ENCODE measurements at regions not wholly inside any gene's neighbourhood (a gene's known extent, or its start where the extent isn't known, plus 50 kb on each side); places are given as distances from the start of the nearest gene placed in this dataset.

DNA sequence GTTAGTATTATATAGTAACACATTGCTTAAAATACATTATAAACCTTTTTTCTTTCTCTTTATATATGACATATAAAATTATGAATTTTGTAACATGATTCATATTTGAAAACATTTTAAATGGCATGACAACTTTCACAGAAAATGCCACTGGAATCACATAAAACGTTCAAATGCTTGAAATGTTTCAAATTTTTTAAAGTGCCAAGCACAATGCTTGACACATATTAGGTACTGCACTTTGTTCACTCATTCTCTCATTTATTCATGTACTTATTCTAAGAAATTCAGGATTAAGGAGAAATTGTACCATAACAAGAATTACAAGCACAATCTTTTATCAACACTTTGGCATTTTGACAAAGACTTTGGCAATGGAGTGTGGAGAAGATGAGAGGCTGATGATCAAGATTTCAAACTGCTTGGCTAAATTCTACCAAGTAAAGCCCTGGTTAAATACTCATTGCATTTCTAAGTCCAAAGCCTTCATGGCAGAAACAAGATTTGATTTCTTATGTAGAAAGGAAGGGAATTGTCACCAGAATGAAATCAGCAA lies 232.2 kb downstream of the C12orf50 start:
- H3K4me3 Mint-ChIP-seq: no peak overlapping the region
- no peak for DNase-seq
- H3K9me3 Mint-ChIP-seq: no peaks in the 10 kb centered on the region
- no peaks in the 10 kb centered on the region for H3K36me3 Mint-ChIP-seq (ENCODE audit: low read depth)
- POLR2A ChIA-PET: no interaction called here
- H3K27me3 Mint-ChIP-seq: no peaks in the 10 kb centered on the region
- CTCF ChIA-PET: no interaction called here
- no peak overlapping the region for H3K27ac Mint-ChIP-seq
- no peaks in the 10 kb centered on the region for H3K4me1 Mint-ChIP-seq

DNA sequence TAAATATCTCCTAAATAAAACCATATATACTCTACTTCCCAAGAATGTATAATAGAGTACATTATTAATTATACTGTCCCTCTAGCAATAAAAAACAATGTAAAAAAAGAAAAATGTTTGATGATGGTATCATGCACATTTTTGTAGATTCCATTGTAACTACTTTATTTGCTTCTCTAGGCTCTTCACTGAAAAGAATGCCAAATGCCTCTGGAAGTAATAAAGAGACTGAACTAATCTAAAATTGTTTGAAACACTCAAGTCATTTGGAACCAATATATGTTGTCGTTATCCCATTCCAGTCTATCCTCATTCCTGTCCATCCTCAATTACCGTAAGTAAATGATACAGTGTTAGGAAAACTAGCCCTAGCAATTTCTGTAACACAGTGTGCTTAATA lies 233.6 kb downstream of the C12orf50 start:
- no peaks in the 10 kb centered on the region for H3K36me3 Mint-ChIP-seq (ENCODE audit: low read depth)
- no peak overlapping the region for H3K4me3 Mint-ChIP-seq
- DNase-seq: no peak
- H3K9me3 Mint-ChIP-seq: no peaks in the 10 kb centered on the region
- no peaks in the 10 kb centered on the region for H3K4me1 Mint-ChIP-seq
- CTCF ChIA-PET: no interaction called here
- H3K27ac Mint-ChIP-seq: no peak overlapping the region
- H3K27me3 Mint-ChIP-seq: no peaks in the 10 kb centered on the region
- POLR2A ChIA-PET: no interaction called here

DNA sequence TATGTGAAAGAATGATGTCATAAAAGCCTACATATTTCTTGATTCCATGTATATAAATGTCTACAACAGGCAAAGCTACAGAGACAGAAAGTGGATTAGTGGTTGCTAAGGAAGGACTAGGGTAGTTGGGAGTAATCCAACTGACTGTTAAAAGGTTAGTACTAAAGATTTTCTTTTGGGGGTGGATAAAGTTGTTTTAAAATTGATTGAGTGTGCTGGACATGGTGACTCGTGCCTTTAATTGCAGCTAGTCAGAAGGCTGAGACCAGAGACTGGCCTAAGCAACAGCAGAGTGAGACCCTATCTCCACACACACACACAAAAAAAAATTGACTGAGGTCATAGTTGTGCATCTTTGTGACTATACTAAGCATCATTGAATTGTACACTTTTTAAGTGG lies 234.3 kb downstream of the C12orf50 start:
- Mint-ChIP-seq H3K27me3 (no peaks in the 10 kb centered on the region), H3K36me3 (ENCODE audit: low read depth) (no peaks in the 10 kb centered on the region)

DNA sequence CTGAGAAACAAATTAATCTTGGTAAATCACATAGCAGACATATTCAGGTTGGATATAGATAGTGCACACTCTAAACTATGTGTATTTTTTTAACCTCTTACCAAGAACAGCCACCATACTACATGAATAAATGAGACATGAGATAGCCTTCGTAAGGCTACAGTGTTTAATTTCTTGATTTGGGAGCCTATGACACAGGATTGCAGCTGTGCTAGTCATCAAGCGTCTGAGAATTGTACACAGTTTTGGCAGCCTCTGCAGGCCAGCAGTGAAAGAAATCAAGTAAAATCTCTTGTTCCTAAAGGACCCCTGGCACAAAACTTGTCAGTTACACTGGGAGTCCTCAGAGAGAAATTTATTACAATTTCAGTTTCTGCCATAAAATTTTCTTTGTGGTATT lies 236.1 kb downstream of the C12orf50 start:
- ChIA-PET CTCF (no interaction called here), POLR2A (no interaction called here)
- H3K27ac Mint-ChIP-seq: no peak overlapping the region

More for the DNA sequence above, 234.3 kb downstream of the C12orf50 start:
- Mint-ChIP-seq H3K4me1 (no peaks in the 10 kb centered on the region), H3K9me3 (no peaks in the 10 kb centered on the region), H3K4me3 (no peak overlapping the region), H3K27ac (no peak overlapping the region)
- ChIA-PET CTCF (no interaction called here), POLR2A (no interaction called here)
- DNase-seq: no peak

DNA sequence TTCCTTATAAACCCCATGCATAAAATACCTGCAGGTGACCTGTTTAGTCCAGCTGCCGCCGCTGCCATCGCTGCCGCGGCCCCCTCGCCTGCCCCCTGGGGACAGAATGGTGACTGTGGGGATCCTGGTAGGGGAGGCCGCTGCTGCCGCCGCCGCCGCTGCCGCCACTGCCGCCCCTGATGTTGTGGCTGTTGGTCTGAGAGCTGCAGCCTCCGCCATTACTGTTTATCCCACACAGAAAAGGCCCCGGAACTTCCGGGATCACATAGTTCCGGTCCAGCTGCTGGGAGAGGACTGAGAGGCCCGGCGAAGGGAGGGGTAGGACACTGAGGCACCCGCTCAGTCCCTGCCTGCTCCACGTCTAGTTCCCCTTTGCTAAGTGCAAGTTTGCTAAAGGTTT lies 244.9 kb downstream of the C12orf50 start:
- POLR2A ChIA-PET: no interaction called here
- H3K4me1 Mint-ChIP-seq: no peaks in the 10 kb centered on the region

More for the DNA sequence above, 236.1 kb downstream of the C12orf50 start:
- H3K27me3 Mint-ChIP-seq: no peaks in the 10 kb centered on the region
- no peak overlapping the region for H3K4me3 Mint-ChIP-seq
- H3K36me3 Mint-ChIP-seq (ENCODE audit: low read depth): no peaks in the 10 kb centered on the region
- H3K4me1 Mint-ChIP-seq: no peaks in the 10 kb centered on the region
- DNase-seq: no peak
- no peaks in the 10 kb centered on the region for H3K9me3 Mint-ChIP-seq

DNA sequence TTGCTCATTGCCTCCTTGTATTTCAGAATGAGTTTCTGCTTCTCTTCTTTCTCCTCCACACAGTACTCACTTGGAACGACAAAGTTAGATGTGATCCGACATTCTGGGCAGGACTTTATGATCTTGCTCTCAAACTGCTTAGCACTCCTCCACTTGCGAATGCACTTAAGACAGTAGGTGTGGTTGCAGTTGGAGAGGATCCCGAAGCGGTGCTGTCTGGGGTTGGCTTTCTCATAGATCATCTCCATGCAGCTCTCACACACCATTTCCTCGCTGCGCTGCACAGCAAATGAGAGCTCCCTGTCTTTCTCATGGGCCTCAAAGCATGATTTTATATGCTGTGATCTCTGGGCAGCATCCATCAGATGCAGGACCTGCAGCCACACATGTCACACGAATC lies 245.7 kb downstream of the C12orf50 start:
- H3K4me1 Mint-ChIP-seq: no peaks in the 10 kb centered on the region
- no peak overlapping the region for H3K4me3 Mint-ChIP-seq
- H3K27ac Mint-ChIP-seq: no peak overlapping the region
- CTCF ChIA-PET: no interaction called here
- POLR2A ChIA-PET: no interaction called here
- no peak for DNase-seq
- H3K27me3 Mint-ChIP-seq: no peaks in the 10 kb centered on the region
- peaks cover 5% of the 10 kb centered on the region for H3K9me3 Mint-ChIP-seq
- no peaks in the 10 kb centered on the region for H3K36me3 Mint-ChIP-seq (ENCODE audit: low read depth)

More for the DNA sequence above, 244.9 kb downstream of the C12orf50 start:
- H3K27me3 Mint-ChIP-seq: no peaks in the 10 kb centered on the region
- DNase-seq: no peak
- H3K27ac Mint-ChIP-seq: no peak overlapping the region
- CTCF ChIA-PET: interaction anchor here (0.5 kb wide), 1 partner anchor 359 kb away, joined by 3 read pairs; no protein-coding TSS in a partner anchor
- H3K36me3 Mint-ChIP-seq (ENCODE audit: low read depth): no peaks in the 10 kb centered on the region
- no peak overlapping the region for H3K4me3 Mint-ChIP-seq
- peaks cover 5% of the 10 kb centered on the region for H3K9me3 Mint-ChIP-seq

DNA sequence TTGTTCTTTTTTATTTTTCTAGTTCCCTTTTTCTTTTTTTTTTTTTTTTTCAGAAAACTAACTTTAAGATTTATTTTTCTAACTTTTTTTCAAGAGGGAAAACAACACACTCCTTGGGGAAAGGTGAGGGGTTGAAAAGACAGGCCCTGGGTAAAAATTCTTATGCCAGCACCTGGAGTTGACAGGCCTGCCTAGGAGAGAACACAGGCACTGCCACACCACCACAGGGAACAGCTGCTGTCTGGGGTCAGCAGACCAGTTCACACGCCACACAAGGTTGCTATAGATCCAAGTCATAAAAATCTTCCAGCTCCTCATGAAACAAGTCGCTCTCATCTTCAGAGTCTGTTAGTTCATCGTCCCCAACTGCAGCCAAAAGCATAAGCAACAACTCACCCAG lies 246.4 kb downstream of the C12orf50 start:
- POLR2A ChIA-PET: no interaction called here
- CTCF ChIA-PET: no interaction called here
- Mint-ChIP-seq H3K27me3 (no peaks in the 10 kb centered on the region), H3K9me3 (peaks cover 5% of the 10 kb centered on the region), H3K27ac (no peak overlapping the region), H3K4me3 (no peak overlapping the region), H3K36me3 (ENCODE audit: low read depth) (no peaks in the 10 kb centered on the region), H3K4me1 (no peaks in the 10 kb centered on the region)
- DNase-seq: no peak

DNA sequence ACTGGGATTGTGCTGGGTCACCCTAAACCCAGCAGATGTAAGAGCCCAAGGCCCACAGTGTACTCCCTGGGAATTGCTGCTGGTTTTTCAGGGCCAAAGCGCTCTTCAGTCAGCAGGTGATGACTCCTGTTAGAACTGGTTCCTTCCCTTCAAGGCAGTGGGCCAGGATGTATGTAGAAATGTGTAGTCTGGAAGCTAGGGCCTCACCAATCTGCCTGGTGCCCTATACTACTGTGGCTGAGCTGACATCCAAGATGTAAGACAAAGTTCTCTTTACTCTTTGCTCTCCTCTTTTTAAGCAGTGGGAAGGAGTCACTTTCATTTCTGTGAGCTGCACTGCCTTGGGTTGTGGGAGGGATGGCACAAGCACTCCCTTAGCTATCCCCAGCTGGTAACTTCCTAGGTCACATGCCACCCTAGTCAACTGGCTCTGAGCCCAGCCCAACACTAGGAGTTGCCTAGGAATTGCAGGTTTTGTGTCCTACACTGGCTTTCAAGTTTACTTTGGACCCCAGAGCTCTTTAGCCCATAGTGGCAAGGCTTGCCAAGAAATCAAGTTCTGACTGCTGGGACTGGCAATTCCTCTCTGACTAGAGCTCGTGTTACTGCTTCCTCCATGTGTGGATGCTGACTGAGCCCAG lies 249.2 kb downstream of the C12orf50 start:
- DNase-seq: no peak
- Mint-ChIP-seq H3K27me3 (no peaks in the 10 kb centered on the region), H3K36me3 (ENCODE audit: low read depth) (no peaks in the 10 kb centered on the region)

DNA sequence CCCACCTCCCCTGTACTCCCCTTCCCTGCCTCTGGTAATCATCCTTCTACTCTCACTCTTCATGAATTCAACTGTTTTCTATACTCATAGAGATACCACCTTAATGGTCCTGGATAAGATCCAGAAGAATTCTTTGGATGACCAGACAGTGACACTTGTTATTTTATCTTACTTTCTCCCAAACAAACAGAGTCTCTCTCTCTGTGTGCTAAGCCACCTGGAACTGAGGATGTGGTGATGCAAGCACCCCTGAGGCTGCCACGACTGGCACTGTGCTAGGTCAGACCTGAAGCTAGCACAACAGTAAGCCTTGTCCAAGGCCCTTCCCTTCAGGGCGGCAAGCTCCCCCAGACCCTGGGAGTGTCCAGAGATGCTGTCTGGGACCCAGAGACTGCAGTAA lies 250.2 kb downstream of the C12orf50 start:
- Mint-ChIP-seq H3K4me3 (no peak overlapping the region), H3K4me1 (no peaks in the 10 kb centered on the region), H3K9me3 (peaks cover 5% of the 10 kb centered on the region), H3K36me3 (ENCODE audit: low read depth) (no peaks in the 10 kb centered on the region), H3K27me3 (no peaks in the 10 kb centered on the region), H3K27ac (no peak overlapping the region)
- POLR2A ChIA-PET: no interaction called here
- CTCF ChIA-PET: no interaction called here
- no peak for DNase-seq

More for the DNA sequence above, 249.2 kb downstream of the C12orf50 start:
- ChIA-PET CTCF (no interaction called here), POLR2A (no interaction called here)
- no peaks in the 10 kb centered on the region for H3K4me1 Mint-ChIP-seq
- H3K27ac Mint-ChIP-seq: no peak overlapping the region
- peaks cover 5% of the 10 kb centered on the region for H3K9me3 Mint-ChIP-seq
- no peak overlapping the region for H3K4me3 Mint-ChIP-seq

DNA sequence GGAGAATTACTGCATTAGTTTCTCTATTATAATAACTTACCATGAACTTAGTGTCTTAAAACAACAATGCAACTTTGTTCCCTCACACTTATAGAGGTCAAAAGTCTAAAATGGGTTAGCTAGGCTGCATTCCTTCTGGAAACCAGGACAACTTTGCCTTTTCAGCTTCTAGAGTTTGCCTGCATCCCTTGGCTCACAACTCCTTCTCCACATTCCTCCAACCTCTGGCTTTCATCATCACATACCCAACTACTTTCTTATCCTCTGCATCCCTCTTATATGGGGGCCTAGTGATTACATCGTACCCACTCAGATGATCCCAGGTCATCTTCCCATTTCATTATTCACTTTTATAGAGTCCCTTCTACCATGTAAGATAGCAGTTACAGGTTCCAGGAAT lies 251.1 kb downstream of the C12orf50 start:
- no peak overlapping the region for H3K27ac Mint-ChIP-seq
- H3K9me3 Mint-ChIP-seq: no peaks in the 10 kb centered on the region
- H3K36me3 Mint-ChIP-seq (ENCODE audit: low read depth): no peaks in the 10 kb centered on the region
- DNase-seq: no peak
- no peaks in the 10 kb centered on the region for H3K27me3 Mint-ChIP-seq
- CTCF ChIA-PET: no interaction called here
- H3K4me3 Mint-ChIP-seq: no peak overlapping the region
- POLR2A ChIA-PET: no interaction called here
- no peaks in the 10 kb centered on the region for H3K4me1 Mint-ChIP-seq

DNA sequence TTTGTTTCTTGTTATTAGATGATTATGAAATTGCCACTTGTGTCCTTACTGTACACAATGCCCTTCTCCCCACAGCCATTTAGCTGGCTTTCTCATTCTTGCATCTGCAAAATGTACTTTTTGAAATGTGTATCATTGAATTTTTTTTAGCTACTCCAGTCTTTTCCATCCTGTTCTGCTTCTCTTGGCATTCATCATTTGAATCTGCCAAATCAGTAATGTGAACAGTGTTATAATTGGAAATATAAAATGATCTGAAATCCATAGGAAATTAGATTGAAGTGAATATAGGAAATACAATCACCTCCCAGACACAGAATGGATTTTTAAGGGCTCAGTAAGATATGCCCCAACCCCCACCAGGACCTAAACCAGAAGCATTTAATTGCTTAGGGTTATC lies 253.4 kb downstream of the C12orf50 start:
- Mint-ChIP-seq H3K36me3 (ENCODE audit: low read depth) (no peaks in the 10 kb centered on the region), H3K4me1 (no peaks in the 10 kb centered on the region), H3K27ac (no peak overlapping the region), H3K4me3 (no peak overlapping the region), H3K27me3 (no peaks in the 10 kb centered on the region), H3K9me3 (no peaks in the 10 kb centered on the region)
- no peak for DNase-seq
- ChIA-PET CTCF (no interaction called here), POLR2A (no interaction called here)

DNA sequence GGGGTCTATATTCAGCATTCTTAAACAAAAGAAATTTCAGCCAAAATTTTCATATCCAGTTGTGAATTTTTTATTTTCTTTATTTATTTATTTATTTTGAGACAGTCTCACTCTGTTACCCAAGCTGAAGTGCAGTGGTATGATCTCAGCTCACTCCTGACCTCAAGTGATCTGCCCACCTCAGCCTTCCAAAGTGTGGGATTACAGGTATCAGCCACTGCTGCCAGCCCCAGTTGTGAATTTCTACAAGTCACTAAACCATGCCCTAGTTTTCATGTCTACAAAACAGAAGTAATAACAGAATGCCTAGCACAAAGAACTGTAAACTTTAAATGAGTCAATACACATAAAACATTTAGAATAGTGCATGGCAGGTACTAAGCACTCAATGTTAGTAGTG lies 254.2 kb downstream of the C12orf50 start:
- ChIA-PET CTCF (no interaction called here), POLR2A (no interaction called here)
- no peak for DNase-seq
- Mint-ChIP-seq H3K4me1 (no peaks in the 10 kb centered on the region), H3K4me3 (no peak overlapping the region), H3K27ac (no peak overlapping the region), H3K27me3 (no peaks in the 10 kb centered on the region), H3K36me3 (ENCODE audit: low read depth) (no peaks in the 10 kb centered on the region), H3K9me3 (no peaks in the 10 kb centered on the region)

DNA sequence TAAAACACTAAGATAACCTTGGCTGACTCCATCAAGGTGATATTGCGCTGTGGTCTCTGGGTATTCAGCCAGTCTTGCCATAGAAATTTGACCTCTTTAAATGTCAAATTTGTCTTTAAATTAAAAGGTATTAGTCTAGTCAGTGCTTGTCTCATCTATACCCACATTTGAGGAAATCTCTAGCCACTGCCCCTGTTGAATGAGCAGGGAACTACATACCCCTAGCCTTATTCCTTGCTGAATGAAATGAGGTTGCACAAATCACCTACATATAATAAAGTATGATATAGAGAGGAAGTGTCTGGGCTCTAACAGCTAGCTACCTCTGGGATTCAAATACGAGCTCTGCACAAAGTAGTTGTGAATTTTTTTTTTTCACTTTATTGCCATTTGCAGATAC lies 256.8 kb downstream of the C12orf50 start:
- Mint-ChIP-seq H3K27me3 (no peaks in the 10 kb centered on the region), H3K9me3 (no peaks in the 10 kb centered on the region), H3K27ac (no peak overlapping the region), H3K4me3 (no peak overlapping the region), H3K36me3 (ENCODE audit: low read depth) (no peaks in the 10 kb centered on the region), H3K4me1 (no peaks in the 10 kb centered on the region)
- ChIA-PET POLR2A (no interaction called here), CTCF (no interaction called here)
- no peak for DNase-seq

DNA sequence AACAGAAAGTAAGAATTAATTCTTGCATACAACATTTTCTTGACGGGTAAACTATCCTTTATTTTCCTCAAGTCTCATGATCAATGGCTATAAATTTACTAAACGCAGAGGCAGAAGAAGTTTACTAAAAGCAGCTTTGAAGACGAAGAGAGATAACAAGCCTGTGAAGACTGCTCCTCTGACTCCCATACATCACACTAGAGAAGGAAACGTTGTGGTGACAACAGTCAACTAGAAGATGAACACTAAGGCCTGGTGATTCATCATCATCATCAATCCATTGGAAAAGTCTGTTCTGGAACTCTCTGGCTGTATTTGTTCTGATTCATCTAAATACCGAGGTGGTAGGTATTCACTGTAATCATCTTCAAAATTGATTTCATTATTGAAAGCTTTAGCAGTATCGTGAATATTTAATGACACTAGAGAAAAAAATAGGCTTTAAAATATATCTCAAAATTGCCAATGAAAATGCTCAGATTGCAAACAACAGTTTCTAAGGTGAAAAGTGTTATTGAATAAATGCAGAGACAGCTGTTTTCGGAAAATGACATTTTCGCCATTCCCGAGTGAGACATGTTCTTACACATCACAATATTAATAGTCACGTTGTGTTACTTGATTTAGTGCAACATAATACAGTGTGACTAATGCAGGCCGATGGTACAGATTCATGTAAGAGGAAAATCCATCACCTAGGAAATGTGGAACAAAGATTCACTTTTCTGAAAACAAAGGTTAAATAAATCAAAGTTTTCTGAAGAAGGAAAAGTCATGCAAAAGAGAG lies 260.5 kb downstream of the C12orf50 start:
- H3K27me3 Mint-ChIP-seq: no peaks in the 10 kb centered on the region
- H3K4me3 Mint-ChIP-seq: no peak overlapping the region
- H3K9me3 Mint-ChIP-seq: no peaks in the 10 kb centered on the region
- H3K36me3 Mint-ChIP-seq (ENCODE audit: low read depth): no peaks in the 10 kb centered on the region
- CTCF ChIA-PET: no interaction called here
- no peaks in the 10 kb centered on the region for H3K4me1 Mint-ChIP-seq
- no peak for DNase-seq
- no peak overlapping the region for H3K27ac Mint-ChIP-seq
- POLR2A ChIA-PET: no interaction called here

Measured in activated CD4-positive, alpha-beta memory T cell treated with anti-CD3 and anti-CD28 coated beads, Interleukin-2, amount 10 ng/mL, durations not matched to agents 7 days and 5 days (primary cell).